AG04450 (cell line): ENCODE measurements at regions not wholly inside any gene's neighbourhood (a gene's known extent, or its start where the extent isn't known, plus 50 kb on each side); places are given as distances from the start of the nearest gene placed in this dataset.
"Not testable (repeated sequence)": the region's sequence is repeated elsewhere in the genome, so short reads cannot be mapped to it uniquely, and the experiment has no call there.

Experiments used
- CTCF ChIA-PET: fragments of 300-600, 350-600 bp; formaldehyde crosslinking; extraction: SDS; loops from one replicate; lab custom pipeline; 2022; ENCODE audit warnings: antibody characterized with exemption, inconsistent platforms; lab: Charles Lee
- POLR2A ChIA-PET: fragments of 350-600 bp; formaldehyde crosslinking; extraction: SDS; loops from one replicate; lab custom pipeline; 2021; ENCODE audit warnings: antibody characterized with exemption, inconsistent platforms; lab: Yijun Ruan, JAX
- DNase-seq: peaks from one replicate; pipeline ENCODE4 v3.0.0-alpha.2; 2011; ENCODE audit warnings: low read depth, low spot score
- H3K27ac ChIP-seq: one replicate; pipeline ENCODE4 v1.5.1; 2012; ENCODE audit warnings: low read depth, low read length, control low read depth
- H3K27me3 ChIP-seq: one replicate; pipeline ENCODE4 v1.6.0; 2012; ENCODE audit warnings: low read length; ENCODE audit not compliant: control insufficient read depth, insufficient read depth
- H3K4me3 ChIP-seq: 2 replicates; pipeline ENCODE4 v1.5.1; 2011; ENCODE audit warnings: mild to moderate bottlenecking, low read depth, low read length, control low read depth
- H3K9me3 ChIP-seq: 2 replicates; pipeline ENCODE4 v1.5.1; 2012; ENCODE audit warnings: low read length; ENCODE audit not compliant: control insufficient read depth, insufficient read depth
- CTCF ChIP-seq: IDR thresholded peaks from 2 replicates; pipeline ENCODE4 v1.5.1; 2011; ENCODE audit warnings: low read depth, low read length, control low read depth, inconsistent platforms

GRCh38 chr2:144912206-144912605 lies 392.3 kb upstream of the ZEB2 start:
- Histone ChIP-seq H3K4me3 (no peak overlapping the region), H3K27me3 (no peaks in the 10 kb centered on the region), H3K27ac (no peak overlapping the region), H3K9me3 (no peaks in the 10 kb centered on the region)
- CTCF ChIA-PET: no interaction called here
- TF ChIP-seq CTCF: no peak
- POLR2A ChIA-PET: no interaction called here
- DNase-seq: no peak

GRCh38 chr2:144905956-144906355 lies 386.0 kb upstream of the ZEB2 start:
- DNase-seq: no peak
- CTCF ChIA-PET: interaction anchor here (0.6 kb wide), 1 partner anchor 1083 kb away, joined by 5 read pairs; no protein-coding TSS in a partner anchor
- Histone ChIP-seq H3K27me3 (no peaks in the 10 kb centered on the region), H3K27ac (no peak overlapping the region), H3K9me3 (no peaks in the 10 kb centered on the region), H3K4me3 (no peak overlapping the region)
- POLR2A ChIA-PET: no interaction called here
- no peak for TF ChIP-seq CTCF

- Histone ChIP-seq H3K27me3 (no peaks in the 10 kb centered on the region), H3K27ac (no peak overlapping the region), H3K9me3 (no peaks in the 10 kb centered on the region), H3K4me3 (no peak overlapping the region)
- DNase-seq: no peak
- ChIA-PET CTCF (no interaction called here), POLR2A (no interaction called here)
- no peak for TF ChIP-seq CTCF
Measured at GRCh38 chr2:144904612-144905011, 384.7 kb upstream of the ZEB2 start.

- POLR2A ChIA-PET, CTCF ChIA-PET, H3K27me3 ChIP-seq, DNase-seq, H3K4me3 ChIP-seq, H3K9me3 ChIP-seq, H3K27ac ChIP-seq: not testable (repeated sequence)
Measured at GRCh38 chr2:144903045-144903444, 383.1 kb upstream of the ZEB2 start.

- DNase-seq, H3K27me3 ChIP-seq, CTCF ChIA-PET, POLR2A ChIA-PET, H3K27ac ChIP-seq, H3K4me3 ChIP-seq, H3K9me3 ChIP-seq: not testable (repeated sequence)
Measured at GRCh38 chr2:144901386-144901785, 381.5 kb upstream of the ZEB2 start.

GRCh38 chr2:144896341-144896740 lies 376.4 kb upstream of the ZEB2 start:
- H3K27ac ChIP-seq: no peak overlapping the region
- no peak for DNase-seq
- TF ChIP-seq CTCF: no peak
- ChIA-PET POLR2A (no interaction called here), CTCF (no interaction called here)
- H3K9me3 ChIP-seq: no peaks in the 10 kb centered on the region
- no peaks in the 10 kb centered on the region for H3K27me3 ChIP-seq
- no peak overlapping the region for H3K4me3 ChIP-seq
